Peyer's patch (tissue), 4 donors: ENCODE measurements at regions not wholly inside any gene's neighbourhood (a gene's known extent, or its start where the extent isn't known, plus 50 kb on each side); places are given as distances from the start of the nearest gene placed in this dataset.

ENCODE experiments used
- CTCF ChIP-seq, 6 experiments: fragments of 450-650 bp in 4 of 6; fragments of 200-600 bp in 2 of 6; sonication (generic) in 1 of 6; IDR thresholded peaks; one replicate each; pipeline ENCODE4 v1.5.1; 2017 to 2019; ENCODE audit warnings: antibody characterized with exemption in 6 of 6, mild to moderate bottlenecking in 3 of 6, moderate library complexity in 1 of 6
- POLR2A ChIP-seq, 2 donors: fragments of 450-650 bp; IDR thresholded peaks; one replicate each; pipeline ENCODE4 v1.5.1; 2017; ENCODE audit warnings: antibody characterized with exemption in 2 of 2, mild to moderate bottlenecking in 2 of 2, moderate library complexity in 2 of 2

- TF ChIP-seq POLR2A (IDR thresholded peaks at IDR 0.05), result no peak
- TF ChIP-seq CTCF (IDR thresholded peaks at IDR 0.05), result no peak
Measured at GRCh38 chr19:13604902-13605586, 98.8 kb upstream of the CACNA1A start.
